GM19238 (cell line): ENCODE measurements at regions not wholly inside any gene's neighbourhood (a gene's known extent, or its start where the extent isn't known, plus 50 kb on each side); places are given as distances from the start of the nearest gene placed in this dataset.
"Not testable (repeated sequence)": the region's sequence is repeated elsewhere in the genome, so short reads cannot be mapped to it uniquely, and the experiment has no call there.

Experiments used
- DNase-seq: peaks from one replicate; pipeline ENCODE4 v3.0.0; 2011; ENCODE audit warnings: low spot score; ENCODE audit not compliant: insufficient read length

DNA sequence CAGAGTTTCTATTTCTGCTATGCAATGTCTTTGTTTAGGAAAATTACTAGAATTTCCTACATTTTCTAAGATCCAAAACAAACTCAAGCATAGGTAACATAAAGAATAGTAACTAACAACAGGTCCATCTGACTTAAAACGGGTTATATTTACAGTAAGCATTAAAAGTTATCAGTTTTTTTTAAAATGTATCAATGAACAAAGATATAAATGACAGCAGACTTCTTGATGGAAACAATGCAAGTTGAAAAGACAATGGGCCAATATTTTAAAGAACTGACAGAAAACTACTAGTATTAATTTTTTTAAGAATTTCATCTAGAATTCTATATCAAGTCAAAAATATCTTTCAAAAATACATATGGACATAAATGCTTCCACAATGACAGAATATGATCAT, 367.1 kb upstream of the MGAT4C start:
- DNase-seq = no peak

DNA sequence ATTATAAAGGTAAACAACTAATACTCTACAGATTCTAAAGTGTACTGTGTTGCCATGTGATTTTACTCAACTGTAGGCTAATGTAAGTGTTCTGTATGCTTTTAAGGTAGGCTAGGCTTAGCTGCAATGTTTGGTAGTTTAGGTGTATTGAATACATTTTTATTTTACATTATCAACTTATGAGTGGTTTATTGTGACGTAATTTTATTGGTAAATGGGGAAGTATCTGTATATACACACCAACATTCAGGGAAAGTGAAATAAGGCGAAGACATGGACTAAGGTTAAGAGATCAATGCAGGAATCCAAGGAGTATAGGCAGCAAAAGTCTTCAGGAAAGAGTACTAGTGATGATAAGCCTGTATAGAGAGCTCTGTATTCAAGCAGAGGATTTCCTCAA, 365.8 kb upstream of the MGAT4C start:
- DNase-seq = no peak

DNA sequence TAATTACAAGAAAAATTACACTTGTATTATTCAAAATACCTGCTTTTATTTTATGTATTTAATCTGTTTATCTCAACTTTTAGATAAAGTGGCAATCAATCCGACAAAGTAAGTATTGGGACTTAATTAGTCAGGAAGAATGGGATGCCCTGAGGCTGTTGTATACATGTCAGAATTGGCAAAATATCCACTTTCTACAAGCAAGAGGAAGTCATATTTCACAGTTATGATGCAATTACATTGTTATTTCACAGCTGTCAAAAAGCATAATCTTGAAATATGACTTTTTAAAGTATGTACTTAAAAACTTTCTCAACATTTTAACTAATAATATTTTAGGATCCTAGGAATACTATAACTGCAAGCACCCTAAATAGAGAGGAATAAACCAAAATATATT, 357.1 kb upstream of the MGAT4C start:
- DNase-seq = no peak

DNA sequence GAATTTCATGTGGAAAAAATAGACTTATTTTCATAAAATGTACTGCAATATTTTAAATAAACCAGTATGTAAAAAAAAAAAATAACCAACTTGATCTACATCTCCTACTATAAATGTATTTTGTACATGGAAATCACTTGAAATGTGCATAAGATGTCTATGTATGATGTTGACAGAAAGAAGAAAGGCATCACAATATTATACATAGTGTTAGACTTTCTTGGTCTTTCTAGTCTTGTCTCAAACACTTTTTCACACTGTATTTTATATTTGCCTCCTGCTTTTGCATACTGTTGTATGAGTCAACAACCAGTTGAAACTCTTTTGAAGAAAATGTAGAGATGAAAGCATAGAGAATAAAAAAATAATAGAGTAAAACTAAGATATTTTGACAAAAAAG, 352.4 kb upstream of the MGAT4C start:
- DNase-seq = no peak

DNA sequence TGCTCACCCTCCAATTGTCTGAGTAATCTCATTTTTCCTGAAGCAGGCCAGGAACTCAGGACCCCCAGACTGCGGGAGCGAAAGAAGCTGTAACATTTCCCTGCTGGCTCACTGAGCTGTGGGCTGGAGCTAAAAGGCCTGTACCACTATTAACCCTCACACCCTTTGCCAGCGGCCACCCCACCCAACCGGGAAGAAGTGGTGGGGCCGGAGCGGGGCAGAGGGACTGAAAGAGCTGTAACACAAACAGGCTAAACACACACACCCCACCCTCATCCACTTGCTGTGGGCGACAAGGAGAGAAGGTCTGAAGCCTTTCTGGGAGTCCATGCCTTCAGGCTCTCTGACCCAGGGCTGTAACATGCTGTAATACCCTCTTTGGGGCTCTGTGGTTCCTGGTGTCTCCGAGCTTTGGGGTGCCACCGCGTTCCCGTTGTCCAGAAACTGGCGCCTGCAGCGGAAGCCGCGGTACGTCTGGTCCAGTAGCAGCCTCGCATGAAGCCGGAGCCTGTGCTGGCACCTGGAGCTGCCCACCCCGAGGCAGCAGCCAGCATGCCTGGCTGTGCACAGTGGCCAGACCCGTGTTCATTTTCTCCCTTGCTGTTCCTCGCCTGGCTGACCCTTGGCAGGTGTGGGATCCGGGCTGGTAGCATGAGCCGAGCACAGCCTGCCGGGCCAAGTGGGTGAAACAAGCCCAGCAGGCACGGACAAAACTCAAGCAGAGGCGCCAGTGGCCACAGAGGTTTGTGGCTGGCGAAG, 345.5 kb upstream of the MGAT4C start:
- DNase-seq = no peak

DNA sequence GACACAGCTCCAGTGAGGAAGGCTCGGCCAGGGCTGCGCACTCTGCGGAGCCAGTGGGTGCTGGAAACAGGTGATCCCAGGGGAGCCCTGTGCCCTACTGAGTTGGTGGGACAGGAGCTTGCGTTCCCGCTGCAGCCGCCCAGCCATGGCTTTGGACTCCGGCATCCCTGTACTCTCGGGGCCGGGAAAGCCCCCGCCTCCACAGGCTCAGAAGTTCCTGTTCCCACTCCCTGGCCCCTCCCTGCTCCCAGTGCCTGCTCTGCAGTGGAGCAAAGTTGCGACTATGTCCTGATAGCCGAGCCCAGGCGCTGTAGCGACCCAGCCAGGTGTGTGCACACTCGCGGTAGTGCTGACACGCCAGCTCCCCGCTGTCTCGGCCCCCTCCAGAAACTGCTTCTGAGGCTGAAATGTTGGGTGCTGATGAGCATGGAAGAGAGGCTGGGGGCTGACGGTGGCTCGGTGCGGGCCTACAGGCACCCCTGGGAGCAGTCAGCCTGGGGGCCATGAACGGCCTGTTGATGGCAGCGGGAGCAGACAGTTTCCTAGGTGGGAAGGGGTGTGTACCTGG, 344.6 kb upstream of the MGAT4C start:
- no peak for DNase-seq

DNA sequence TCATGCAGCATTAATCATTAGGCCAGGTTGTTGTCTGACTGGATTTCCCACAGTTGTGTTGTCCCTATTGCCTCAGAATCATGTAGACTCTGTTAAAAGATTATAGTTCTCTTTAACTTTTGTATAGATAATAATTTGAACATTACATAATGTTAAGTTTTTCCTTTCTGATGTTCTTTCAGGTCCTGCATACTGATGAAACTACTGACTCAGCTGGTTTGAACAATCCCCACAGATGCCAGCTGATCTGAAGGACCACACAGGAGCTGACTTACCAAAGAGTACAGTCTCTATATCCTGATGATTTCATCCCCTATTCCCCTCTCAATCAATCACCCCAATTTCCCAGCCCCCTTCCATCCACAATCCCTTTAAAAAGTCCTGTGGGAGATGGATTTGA, 341.2 kb upstream of the MGAT4C start:
- DNase-seq = no peak

DNA sequence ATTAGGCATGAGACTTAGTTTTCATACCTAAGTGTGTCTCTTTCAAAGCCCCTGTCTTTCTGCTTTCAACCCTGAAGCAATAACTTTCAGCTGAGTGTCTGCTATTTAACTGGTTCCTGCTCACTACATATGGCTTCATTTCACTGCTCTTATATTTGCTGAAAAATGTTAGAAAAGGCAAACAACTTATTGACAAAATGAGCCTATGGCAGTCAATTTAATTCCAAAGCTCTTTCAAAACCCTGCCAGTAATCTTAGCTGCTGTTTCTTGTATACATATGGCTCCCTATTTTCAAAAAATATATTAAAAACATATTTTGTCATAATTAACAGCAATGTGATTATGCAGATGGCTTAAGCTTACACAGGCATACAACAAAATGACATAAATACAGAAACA, 334.1 kb upstream of the MGAT4C start:
- DNase-seq = no peak

DNA sequence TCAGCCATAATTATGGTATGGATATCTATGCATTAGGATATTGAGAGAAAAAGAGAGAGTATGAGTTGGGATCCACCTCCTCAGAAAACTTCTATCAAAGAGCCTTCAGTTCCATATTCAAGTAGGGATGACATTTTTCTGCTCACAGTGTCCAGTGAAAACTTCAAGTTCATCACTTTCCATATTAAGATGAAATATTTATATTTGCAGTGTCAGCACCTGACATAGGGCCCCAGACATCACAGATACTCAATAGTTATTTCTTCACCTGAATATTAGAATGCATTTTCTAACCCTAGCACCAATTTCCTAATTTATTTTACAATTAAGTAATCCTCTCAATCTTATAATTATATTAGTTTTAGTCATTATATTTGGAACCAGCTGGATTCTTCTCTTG, 318.0 kb upstream of the MGAT4C start:
- DNase-seq = no peak

DNA sequence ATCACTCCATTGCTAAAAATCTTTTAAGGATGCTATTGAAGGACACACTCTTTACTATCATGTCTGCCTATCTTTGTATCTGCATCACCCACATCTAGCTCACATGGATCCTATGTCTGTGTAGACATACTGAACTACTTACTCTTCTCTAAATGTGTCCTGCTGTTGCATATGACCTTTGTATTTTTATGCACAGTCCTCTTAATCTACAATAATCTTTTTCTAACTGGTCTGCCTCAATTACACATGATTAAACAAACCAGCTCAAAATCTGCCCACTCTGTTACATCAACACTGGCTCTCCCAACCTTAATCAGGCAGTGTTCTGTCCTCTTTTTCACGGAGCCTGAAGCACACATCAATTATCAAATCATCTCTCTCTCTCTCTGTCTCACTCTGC, 316.3 kb upstream of the MGAT4C start:
- DNase-seq = no peak

DNA sequence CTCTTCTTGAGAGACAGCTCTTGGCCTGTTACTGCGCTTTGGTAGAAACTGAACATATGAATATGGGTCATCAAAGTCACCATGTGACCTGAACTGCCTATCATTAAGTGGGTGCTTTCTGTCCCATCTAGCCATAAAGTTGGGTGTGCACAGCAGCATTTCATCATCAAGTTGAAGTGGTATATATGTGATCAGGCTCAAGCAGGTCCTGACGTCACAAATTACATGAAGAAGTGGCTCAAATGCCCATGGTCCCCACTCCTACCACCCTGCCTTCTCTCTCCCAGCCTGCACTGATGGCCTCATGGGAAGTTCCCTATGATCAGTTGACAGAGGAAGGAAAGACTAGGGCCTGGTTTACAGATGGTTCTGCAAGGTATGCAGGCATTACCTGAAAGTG, 308.8 kb upstream of the MGAT4C start:
- no peak for DNase-seq

DNA sequence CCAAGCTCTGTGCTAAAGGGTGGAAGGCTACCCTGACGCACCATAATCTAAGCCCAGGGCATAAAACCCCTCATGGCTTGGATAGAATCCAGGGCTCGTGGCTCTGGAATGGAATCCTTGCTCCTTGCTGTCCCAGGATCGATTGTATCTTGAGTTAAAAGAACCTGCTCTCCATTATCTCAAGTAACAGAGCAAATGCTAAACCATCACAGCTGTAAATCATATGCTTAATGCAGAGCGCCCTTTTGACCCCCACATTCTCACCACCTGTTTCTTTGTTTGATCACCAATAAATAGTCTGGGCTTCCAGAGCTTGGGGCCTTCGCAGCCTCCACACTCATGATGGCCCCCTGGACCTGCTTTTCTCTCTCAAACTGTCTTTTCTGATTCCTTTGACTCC, 299.3 kb upstream of the MGAT4C start:
- DNase-seq = not testable (repeated sequence)

DNA sequence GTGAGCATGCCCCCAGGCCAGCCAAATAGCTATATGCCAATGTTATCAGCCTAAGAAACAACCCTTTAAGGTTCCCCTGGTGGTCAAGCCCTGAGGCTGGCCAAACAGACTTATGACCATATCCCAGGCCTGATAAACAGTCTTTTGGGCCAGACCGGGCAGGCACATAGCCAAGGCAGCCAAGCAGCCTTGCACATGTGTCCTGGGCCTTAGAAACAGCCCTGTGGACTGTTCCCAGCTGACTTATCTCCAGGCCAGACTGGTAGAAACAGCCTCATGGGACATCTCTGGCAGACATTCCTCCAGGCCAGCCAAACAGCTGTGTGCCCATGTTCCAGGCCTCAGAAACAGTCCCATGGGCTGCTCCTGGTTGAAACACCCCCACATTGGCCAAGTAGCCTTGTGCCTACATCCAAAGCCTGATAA, 295.0 kb upstream of the MGAT4C start:
- DNase-seq = no peak

DNA sequence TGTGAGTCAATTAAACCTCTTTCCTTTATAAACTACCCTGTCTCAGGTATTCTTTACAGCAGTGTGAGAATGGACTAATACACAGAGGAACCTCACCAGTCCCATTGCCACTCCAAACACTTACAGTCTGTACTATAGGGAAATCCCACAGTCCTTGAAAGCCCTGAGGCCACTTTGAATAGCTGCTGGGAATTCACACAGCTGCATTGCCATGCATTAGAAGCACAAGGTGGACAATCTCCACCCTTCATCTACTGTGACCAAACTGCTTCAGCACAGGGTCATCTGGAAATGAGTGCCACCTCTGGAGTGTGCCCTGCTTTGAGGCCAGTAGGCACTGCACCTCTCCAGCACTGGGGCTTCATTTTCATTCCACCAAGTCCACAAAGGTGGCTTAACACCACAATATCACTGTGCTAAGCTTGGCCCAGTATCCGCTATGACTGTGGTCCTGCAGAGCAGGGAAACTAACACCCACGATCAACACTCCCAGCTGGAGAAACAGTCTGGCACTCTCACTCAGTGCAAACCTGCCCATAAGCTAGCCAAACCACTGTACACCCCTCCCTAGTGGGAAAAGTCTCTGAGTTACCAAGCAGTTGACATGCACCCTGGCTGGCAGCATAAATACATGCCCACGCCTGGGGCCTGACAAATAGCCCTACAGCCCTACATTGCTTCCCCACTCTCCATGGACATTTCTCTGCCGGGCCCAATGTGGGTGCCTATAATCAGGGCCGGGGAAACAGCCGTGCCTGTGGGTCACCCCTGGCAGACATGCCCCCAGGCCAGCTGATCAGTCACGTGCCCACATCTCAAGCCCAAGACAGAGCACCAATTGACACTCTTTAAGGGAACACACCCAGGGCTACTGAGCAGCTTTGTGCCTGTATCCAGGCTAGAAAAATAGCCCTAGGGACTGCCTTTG, 294.3 kb upstream of the MGAT4C start:
- no peak for DNase-seq

DNA sequence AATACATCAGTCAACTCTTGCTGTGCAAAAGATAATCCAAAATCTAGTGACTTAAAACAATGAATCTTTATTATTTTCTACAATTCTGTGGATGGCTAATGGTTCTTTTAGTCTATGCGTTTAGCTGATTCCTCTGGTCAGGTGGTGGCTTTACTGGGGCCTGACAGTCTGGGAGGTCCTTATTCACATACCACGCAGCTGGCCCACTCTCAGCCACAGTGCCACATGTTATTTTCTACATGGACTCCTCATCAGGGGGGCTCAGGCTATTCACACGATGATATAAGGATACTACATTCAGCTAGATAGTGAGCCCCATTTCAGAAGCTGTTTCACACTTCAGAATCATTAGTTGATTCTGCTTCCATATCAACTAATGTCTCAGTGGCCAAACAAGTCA, 287.5 kb upstream of the MGAT4C start:
- DNase-seq = no peak

DNA sequence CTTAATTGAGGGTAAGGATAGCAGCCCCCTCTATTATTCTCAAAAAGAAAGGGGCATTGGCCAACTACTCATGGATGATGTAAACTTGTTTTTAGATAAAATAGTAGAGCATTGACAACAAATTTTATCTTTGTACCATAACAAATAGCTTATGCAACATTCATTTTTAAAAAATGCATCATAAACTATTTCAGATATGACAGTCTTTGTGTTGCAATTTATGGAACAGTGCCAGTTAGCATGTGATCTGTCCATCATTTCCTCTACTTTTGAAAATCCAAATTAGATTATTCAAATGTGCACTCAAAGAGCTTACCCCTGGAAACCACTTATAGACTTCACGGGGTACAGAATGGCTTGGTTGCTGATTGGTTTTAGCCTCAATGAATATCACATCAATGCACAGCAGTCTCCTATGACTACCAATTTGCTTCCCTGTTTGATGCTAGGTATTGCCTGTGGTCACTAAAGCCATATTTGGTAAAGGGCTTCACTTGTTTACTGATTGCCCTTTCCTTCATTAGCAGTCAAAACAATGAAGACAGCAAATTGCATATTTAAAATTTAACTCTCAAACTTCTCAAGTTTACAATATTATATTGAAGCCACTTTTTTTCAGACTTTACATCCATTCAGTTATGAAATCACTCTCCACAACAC, 274.9 kb upstream of the MGAT4C start:
- DNase-seq = no peak

DNA sequence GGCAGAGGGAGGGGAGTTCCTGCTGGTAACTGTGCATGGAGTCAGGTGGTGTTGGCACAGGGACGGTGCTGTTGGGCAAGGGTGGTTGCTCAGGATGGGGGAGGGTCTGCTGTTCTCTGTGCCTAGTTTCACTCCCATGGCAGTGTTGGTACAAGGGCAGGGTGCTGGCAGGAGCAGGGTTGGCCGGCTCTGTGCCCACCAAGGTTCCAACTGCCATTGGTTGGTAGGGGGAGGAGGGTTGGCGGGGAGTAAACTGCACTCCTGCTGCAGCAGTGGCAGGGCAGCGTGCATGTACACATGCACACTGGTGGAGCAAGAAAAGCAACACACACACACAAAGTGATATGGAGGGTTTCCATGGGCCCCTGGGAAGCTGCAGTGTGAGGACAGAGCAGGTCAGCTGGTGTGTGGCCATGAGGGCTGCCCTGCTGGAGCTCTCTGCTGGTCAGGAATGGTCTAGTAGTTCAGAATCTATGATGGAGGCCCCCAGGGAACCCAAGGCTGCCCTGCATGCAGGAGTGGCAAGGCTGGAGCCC, 269.9 kb upstream of the MGAT4C start:
- DNase-seq = no peak

DNA sequence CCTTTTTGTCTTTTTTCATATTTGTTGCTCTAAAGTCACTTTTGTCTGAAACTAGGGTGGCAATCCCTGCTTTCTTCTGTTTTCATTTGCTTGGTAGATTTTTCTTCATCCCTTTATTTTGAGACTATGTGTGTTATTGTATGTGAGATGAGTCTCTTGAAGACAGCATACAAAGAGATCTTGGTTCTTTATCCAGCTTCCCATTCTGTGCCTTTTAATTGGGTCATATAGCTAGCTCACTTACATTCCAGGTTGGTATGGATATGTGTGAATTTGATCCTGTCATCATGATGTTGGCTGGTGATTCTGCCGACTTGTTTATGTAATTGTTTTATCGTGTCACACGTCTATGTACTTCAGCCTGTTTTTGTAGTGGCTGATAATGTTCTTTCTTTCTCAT, 267.7 kb upstream of the MGAT4C start:
- no peak for DNase-seq

DNA sequence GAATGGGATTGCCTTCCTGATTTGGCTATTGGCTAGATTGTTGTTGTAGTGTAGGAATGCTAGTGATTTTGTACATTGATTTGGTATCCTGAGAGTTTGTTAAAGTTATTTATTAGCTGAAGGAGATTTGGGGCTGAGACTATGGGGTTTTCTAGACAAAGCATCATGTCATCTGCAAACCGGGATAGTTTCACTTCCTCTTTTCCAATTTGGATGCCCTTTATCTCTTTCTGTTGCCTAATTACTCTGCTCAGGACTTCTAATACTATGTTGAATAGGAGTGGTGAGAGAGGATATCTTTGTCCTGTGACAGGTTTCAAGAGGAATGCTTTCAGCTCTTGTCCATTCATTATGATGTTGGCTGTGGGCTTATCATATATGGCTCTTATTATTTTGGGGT, 265.7 kb upstream of the MGAT4C start:
- no peak for DNase-seq

DNA sequence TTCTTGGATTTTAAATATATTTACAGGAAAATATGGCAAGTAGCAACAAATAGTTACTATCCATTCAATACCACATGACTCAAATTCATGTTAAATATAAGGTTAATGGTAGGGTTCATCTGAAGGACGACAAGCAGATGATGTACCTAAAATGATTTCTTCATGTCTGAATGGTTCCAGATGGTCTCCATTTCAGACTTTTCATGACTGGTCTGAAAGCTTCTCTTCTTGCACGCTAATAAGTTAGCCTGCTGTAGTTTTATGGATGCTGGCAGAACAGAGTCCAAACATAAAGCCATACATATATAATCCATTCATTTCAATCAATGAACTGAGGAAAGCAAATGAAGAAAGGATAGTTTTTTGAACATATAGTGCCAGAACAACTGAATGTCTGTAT, 257.0 kb upstream of the MGAT4C start:
- DNase-seq = no peak

DNA sequence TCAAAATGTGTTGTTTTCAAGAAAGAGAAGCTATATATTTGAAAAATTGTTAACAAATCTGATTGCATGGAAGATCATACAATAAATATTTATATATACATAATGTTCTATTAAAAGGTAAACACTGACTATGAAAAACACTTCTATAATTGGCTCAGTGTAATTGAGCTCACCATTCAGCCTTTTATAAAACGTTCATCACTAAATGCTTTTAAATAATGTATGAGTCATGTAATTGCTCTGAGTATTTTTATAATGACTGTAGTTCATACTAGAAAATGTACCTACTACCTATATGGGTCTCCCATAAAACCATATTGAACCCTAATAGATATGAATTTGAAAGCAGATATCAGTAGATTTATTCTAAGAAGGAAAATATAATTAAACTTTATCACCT, 240.4 kb upstream of the MGAT4C start:
- no peak for DNase-seq

DNA sequence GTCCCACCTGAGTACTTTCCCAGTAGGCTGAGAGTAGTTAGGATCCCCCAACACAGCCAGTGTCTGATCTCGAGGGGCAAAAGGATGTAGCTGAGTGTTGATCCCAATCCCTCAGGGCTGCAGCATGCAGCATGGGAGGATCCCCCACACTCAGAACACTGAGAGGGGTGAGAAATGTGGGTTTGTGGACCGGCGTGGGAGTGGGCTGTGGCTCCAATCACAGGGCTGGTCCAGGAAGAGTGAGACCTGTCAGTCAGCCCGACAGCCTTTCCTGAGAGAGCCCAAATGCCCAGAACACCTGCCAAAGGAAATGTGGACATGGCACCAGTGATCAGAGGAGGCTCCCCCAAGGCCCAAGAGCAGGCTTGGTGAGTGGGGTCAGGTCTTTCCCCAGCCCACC, 228.3 kb upstream of the MGAT4C start:
- no peak for DNase-seq
